Neural cell (in vitro differentiated cells): ENCODE measurements at regions not wholly inside any gene's neighbourhood (a gene's known extent, or its start where the extent isn't known, plus 50 kb on each side); places are given as distances from the start of the nearest gene placed in this dataset.

Experiments
- CTCF ChIP-seq: fragments of 450-650 bp; IDR thresholded peaks from 2 replicates; pipeline ENCODE4 v1.5.1; 2014; ENCODE audit warnings: antibody characterized with exemption, mild to moderate bottlenecking, moderate library complexity; ENCODE audit not compliant: poor library complexity, severe bottlenecking
- EP300 ChIP-seq: fragments of 450-650 bp; conservative IDR thresholded peaks from 2 replicates; pipeline ENCODE4 v1.6.1; 2014; ENCODE audit warnings: antibody characterized with exemption, mild to moderate bottlenecking, moderate library complexity; ENCODE audit not compliant: poor library complexity, severe bottlenecking
- EZH2 ChIP-seq: fragments of 200-600, 300-800 bp; shearing (Covaris generic), sonication (generic); IDR thresholded peaks from 2 replicates; pipeline ENCODE4 v1.6.1; 2014; ENCODE audit warnings: antibody characterized with exemption, low read length, borderline replicate concordance, mild to moderate bottlenecking; ENCODE audit not compliant: insufficient read depth, poor library complexity, severe bottlenecking
- MXI1 ChIP-seq: fragments of 450-650 bp; conservative IDR thresholded peaks from 2 replicates; pipeline ENCODE4 v1.6.1; 2014; ENCODE audit warnings: antibody characterized with exemption, mild to moderate bottlenecking; ENCODE audit not compliant: poor library complexity, severe bottlenecking
- POLR2AphosphoS5 ChIP-seq: IDR thresholded peaks from 2 replicates; pipeline ENCODE4 v1.6.1; 2012
- RAD21 ChIP-seq: fragments of 450-650 bp; conservative IDR thresholded peaks from 2 replicates; pipeline ENCODE4 v1.6.1; 2014; ENCODE audit warnings: antibody characterized with exemption, mild to moderate bottlenecking, moderate library complexity
- REST ChIP-seq: IDR thresholded peaks from 2 replicates; pipeline ENCODE4 v1.6.1; 2012; ENCODE audit warnings: borderline replicate concordance
- TAF1 ChIP-seq: IDR thresholded peaks from 2 replicates; pipeline ENCODE4 v1.6.1; 2012; ENCODE audit warnings: low read depth

DNA sequence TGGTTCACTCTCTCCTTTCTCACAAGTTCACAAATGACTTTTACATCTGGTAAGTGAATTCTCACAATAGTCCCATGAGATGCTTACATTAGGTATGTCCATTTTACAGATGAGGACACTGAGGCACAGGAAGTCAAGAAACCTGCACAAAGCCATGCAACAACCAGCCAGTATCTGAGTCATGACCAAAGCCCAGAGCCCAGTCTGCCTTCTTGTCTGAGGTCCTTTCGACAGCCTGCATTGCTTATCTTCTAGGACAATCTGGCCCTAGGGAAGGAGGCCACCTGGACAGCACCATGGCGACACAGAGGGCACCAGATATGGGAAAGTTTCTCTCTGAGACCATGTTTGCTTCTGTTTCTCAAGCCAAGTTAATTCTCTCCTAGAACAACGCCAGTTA is 197.1 kb downstream of the NSG2 start:
- TF ChIP-seq CTCF (no peak), TAF1 (no peak), EP300 (no peak), EZH2 (no peak), REST (no peak), POLR2AphosphoS5 (no peak), RAD21 (no peak), MXI1 (no peak)
